ENCODE measurements at regions not wholly inside any gene's neighbourhood (a gene's known extent, or its start where the extent isn't known, plus 50 kb on each side); places are given as distances from the start of the nearest gene placed in this dataset.

DNA sequence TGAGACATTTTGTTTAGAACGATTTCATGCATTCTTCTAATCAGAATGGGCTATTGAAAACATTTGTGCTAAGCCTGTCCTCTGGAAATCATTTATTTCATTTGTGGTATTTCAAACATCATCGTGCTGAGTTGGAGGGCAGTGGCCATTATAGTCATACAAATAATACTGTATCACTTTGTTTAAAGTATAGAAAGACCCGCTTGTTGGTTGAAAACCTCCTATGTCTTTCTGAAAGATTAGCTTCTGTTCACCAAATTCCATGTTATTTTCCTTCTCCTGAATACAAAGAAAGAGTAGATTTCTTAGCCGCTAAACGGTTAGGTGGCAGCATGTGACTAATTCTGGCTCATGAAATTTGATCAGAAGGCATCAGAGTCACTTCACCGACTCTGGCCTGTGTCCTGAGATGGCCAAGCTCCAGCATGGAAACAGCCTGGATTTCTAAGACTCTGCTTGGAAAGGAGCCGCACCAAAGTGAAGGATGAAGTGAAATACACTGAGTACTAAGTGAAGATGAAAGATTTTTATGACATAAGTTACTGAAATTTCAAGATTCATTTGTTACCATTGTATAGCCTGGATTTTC lies 355.1 kb downstream of the USP25 start:
- TF ChIP-seq POLR2AphosphoS5 (IDR thresholded peaks at IDR 0.05; ENCODE audit: low read depth, low read length) (no peak), POLR2A (IDR thresholded peaks at IDR 0.05; ENCODE audit: low read depth, low read length) (no peak), TAF1 (IDR thresholded peaks at IDR 0.05; ENCODE audit: low read depth, low read length) (no peak), SPI1 (IDR thresholded peaks at IDR 0.05; ENCODE audit: low read depth, low read length) (no peak), PAX5 (IDR thresholded peaks at IDR 0.05; ENCODE audit: insufficient read depth, low read length, severe bottlenecking) (no peak)
